HepG2 (cell line): ENCODE measurements at regions not wholly inside any gene's neighbourhood (a gene's known extent, or its start where the extent isn't known, plus 50 kb on each side); places are given as distances from the start of the nearest gene placed in this dataset.

ENCODE experiments used
- FIP1L1 ChIP-seq: fragments of 200-400 bp; formaldehyde crosslinking; IDR thresholded peaks from 2 replicates; pipeline ENCODE4 v1.6.1; 2018; ENCODE audit warnings: low read depth, mild to moderate bottlenecking, low read length, moderate library complexity, borderline replicate concordance; ENCODE audit not compliant: insufficient read depth
- FOXA3 ChIP-seq: IDR thresholded peaks from 2 replicates; pipeline ENCODE4 v1.6.1; 2016; ENCODE audit warnings: missing genetic modification reagents, missing compliant biosample characterization
- KAT8 ChIP-seq: IDR thresholded peaks from 2 replicates; pipeline ENCODE4 v1.6.1; 2016; ENCODE audit warnings: missing genetic modification reagents, missing compliant biosample characterization
- KLF12 ChIP-seq: sonication (generic); formaldehyde crosslinking; IDR thresholded peaks from 2 replicates; pipeline ENCODE4 v1.4.0; 2020; ENCODE audit warnings: missing genetic modification reagents, borderline replicate concordance
- LRRFIP1 ChIP-seq: sonication (generic); formaldehyde crosslinking; conservative IDR thresholded peaks from 2 replicates; pipeline ENCODE4 v1.4.0; 2020; ENCODE audit warnings: missing genetic modification reagents
- MEIS1 ChIP-seq: sonication (generic); formaldehyde crosslinking; IDR thresholded peaks from 2 replicates; pipeline ENCODE4 v1.9.0; 2021; ENCODE audit warnings: mild to moderate bottlenecking, missing genetic modification reagents, moderate library complexity, borderline replicate concordance
- NFE2L1 ChIP-seq: sonication (generic); formaldehyde crosslinking; IDR thresholded peaks from 2 replicates; pipeline ENCODE4 v1.4.0; 2020; ENCODE audit warnings: missing genetic modification reagents, mild to moderate bottlenecking, borderline replicate concordance
- NFYB ChIP-seq: sonication (generic); formaldehyde crosslinking; IDR thresholded peaks from 2 replicates; pipeline ENCODE4 v1.4.0; 2020; ENCODE audit warnings: missing genetic modification reagents
- NR1H2 ChIP-seq: sonication (generic); formaldehyde crosslinking; IDR thresholded peaks from 2 replicates; pipeline ENCODE4 v1.8.1; 2022; ENCODE audit warnings: low read depth, missing genetic modification reagents, borderline replicate concordance
- PCBP2 ChIP-seq: fragments of 200-400 bp; formaldehyde crosslinking; optimal IDR thresholded peaks from 2 replicates; pipeline ENCODE3; 2018; ENCODE audit warnings: low read length, low read depth; ENCODE audit not compliant: poor library complexity, severe bottlenecking
- SOX13 ChIP-seq, 3 experiments: fragments of 450-650 bp in 1 of 3; sonication (generic) in 1 of 3; formaldehyde crosslinking in 1 of 3; IDR thresholded peaks in 2 of 3; conservative IDR thresholded peaks in 1 of 3; 2 replicates each; pipeline versions ENCODE4 v1.5.0 to v1.6.1; 2016 to 2020; ENCODE audit warnings: antibody characterized with exemption in 1 of 3, mild to moderate bottlenecking in 1 of 3, missing compliant biosample characterization in 1 of 3, missing genetic modification reagents in 1 of 3, moderate library complexity in 1 of 3
- TEAD3 ChIP-seq: optimal IDR thresholded peaks from 2 replicates; pipeline ENCODE3; 2016; ENCODE audit warnings: borderline replicate concordance
- THYN1 ChIP-seq: sonication (generic); formaldehyde crosslinking; IDR thresholded peaks from 2 replicates; pipeline ENCODE4 v1.8.1; 2023; ENCODE audit warnings: low read depth, mild to moderate bottlenecking, moderate library complexity, missing genetic modification reagents, borderline replicate concordance
- TIGD3 ChIP-seq: sonication (generic); formaldehyde crosslinking; IDR thresholded peaks from 2 replicates; pipeline ENCODE4 v1.5.1; 2020; ENCODE audit warnings: mild to moderate bottlenecking, missing genetic modification reagents, borderline replicate concordance
- TP53 ChIP-seq: sonication (generic); formaldehyde crosslinking; conservative IDR thresholded peaks from 2 replicates; pipeline ENCODE4 v1.4.0; 2020; ENCODE audit warnings: missing genetic modification reagents
- ZC3H13 ChIP-seq: sonication (generic); formaldehyde crosslinking; IDR thresholded peaks from 2 replicates; pipeline ENCODE4 v1.8.1; 2023; ENCODE audit warnings: mild to moderate bottlenecking, missing genetic modification reagents, moderate library complexity
- ZMYM4 ChIP-seq: sonication (generic); formaldehyde crosslinking; IDR thresholded peaks from 2 replicates; pipeline ENCODE4 v1.8.1; 2023; ENCODE audit warnings: mild to moderate bottlenecking, missing genetic modification reagents
- ZNF121 ChIP-seq: sonication (generic); formaldehyde crosslinking; IDR thresholded peaks from 2 replicates; pipeline ENCODE4 v1.5.0; 2020; ENCODE audit warnings: mild to moderate bottlenecking, missing genetic modification reagents
- ZNF225 ChIP-seq: sonication (generic); formaldehyde crosslinking; IDR thresholded peaks from 2 replicates; pipeline ENCODE4 v1.4.0; 2020; ENCODE audit warnings: mild to moderate bottlenecking, missing genetic modification reagents
- ZNF24 ChIP-seq: fragments of 450-650 bp; IDR thresholded peaks from 2 replicates; pipeline ENCODE4 v1.6.1; 2017; ENCODE audit warnings: antibody characterized with exemption, mild to moderate bottlenecking
- ZNF343 ChIP-seq: sonication (generic); formaldehyde crosslinking; IDR thresholded peaks from 2 replicates; pipeline ENCODE4 v1.4.0; 2020; ENCODE audit warnings: mild to moderate bottlenecking, missing genetic modification reagents
- ZNF543 ChIP-seq: sonication (generic); formaldehyde crosslinking; IDR thresholded peaks from 2 replicates; pipeline ENCODE4 v1.4.0; 2020; ENCODE audit warnings: mild to moderate bottlenecking, missing genetic modification reagents
- ZNF572 ChIP-seq: sonication (generic); formaldehyde crosslinking; IDR thresholded peaks from 2 replicates; pipeline ENCODE4 v1.5.1; 2020; ENCODE audit warnings: mild to moderate bottlenecking, missing genetic modification reagents
- TF ChIP-seq, protein P1 (sequence below): sonication (generic); formaldehyde crosslinking; IDR thresholded peaks from 2 replicates; pipeline ENCODE4 v1.5.0; 2020; ENCODE audit warnings: mild to moderate bottlenecking, low read depth, missing genetic modification reagents, borderline replicate concordance
- TF ChIP-seq, protein P2 (sequence below): sonication (generic); formaldehyde crosslinking; IDR thresholded peaks from 2 replicates; pipeline ENCODE4 v1.8.0; 2022; ENCODE audit warnings: missing genetic modification reagents, mild to moderate bottlenecking, borderline replicate concordance

GRCh38 chr7:22672846-22673680 lies 53.9 kb upstream of the IL6 start (continued):
- no peak for TF ChIP-seq MEIS1 (CRISPR knock-in tag)
- no peak for TF ChIP-seq ZNF572 (CRISPR knock-in tag)
- peak; percentile 39; the same call in 1 of the 2 replicates for TF ChIP-seq KAT8 (CRISPR knock-in tag)
- 0 out of 2 replicates have a peak, but pooled peaks have one; percentile 34 for TF ChIP-seq ZMYM4 (CRISPR knock-in tag)
- TF ChIP-seq NFE2L1 (CRISPR knock-in tag), result no peak
- no peak for TF ChIP-seq ZC3H13
- TF ChIP-seq ZNF225 (CRISPR knock-in tag), result no peak
- 0 out of 2 replicates have a peak, but pooled peaks have one; percentile 44 for TF ChIP-seq ZNF343 (CRISPR knock-in tag)
- no peak for TF ChIP-seq LRRFIP1 (CRISPR knock-in tag)
- peak; percentile 23; the same call in 1 of the 2 replicates for TF ChIP-seq NFYB (CRISPR knock-in tag)
- TF ChIP-seq THYN1 (CRISPR knock-in tag), result no peak
- no peak for TF ChIP-seq ZNF543 (CRISPR knock-in tag)
- no peak for TF ChIP-seq ZNF121 (CRISPR knock-in tag)
- TF ChIP-seq KLF12 (CRISPR knock-in tag), result no peak
- TF ChIP-seq PCBP2, result no peak
- peak; percentile 15 for TF ChIP-seq TEAD3
- TF ChIP-seq, protein P1, sequence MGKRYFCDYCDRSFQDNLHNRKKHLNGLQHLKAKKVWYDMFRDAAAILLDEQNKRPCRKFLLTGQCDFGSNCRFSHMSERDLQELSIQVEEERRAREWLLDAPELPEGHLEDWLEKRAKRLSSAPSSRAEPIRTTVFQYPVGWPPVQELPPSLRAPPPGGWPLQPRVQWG, result no peak
- TF ChIP-seq FOXA3 (CRISPR knock-in tag), result peak; percentile 90
- no peak for TF ChIP-seq FIP1L1
- no peak for TF ChIP-seq NR1H2 (CRISPR knock-in tag)
- no peak for TF ChIP-seq TIGD3 (CRISPR knock-in tag)
- TF ChIP-seq ZNF24, result no peak
- TF ChIP-seq SOX13 (IDR thresholded peaks at IDR 0.05), result no peak
- TF ChIP-seq SOX13 (CRISPR knock-in tag; conservative IDR thresholded peaks at IDR 0.05 in 1 of 2, IDR thresholded peaks at IDR 0.05 in 1 of 2), result peak in 1 of 2 experiments; percentile 69; a peak in 2 of 4 replicates
- TF ChIP-seq, protein P2, sequence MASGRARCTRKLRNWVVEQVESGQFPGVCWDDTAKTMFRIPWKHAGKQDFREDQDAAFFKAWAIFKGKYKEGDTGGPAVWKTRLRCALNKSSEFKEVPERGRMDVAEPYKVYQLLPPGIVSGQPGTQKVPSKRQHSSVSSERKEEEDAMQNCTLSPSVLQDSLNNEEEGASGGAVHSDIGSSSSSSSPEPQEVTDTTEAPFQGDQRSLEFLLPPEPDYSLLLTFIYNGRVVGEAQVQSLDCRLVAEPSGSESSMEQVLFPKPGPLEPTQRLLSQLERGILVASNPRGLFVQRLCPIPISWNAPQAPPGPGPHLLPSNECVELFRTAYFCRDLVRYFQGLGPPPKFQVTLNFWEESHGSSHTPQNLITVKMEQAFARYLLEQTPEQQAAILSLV (CRISPR knock-in tag), result no peak
- no peak for TF ChIP-seq TP53 (CRISPR knock-in tag)
